GM19240 (cell line): ENCODE measurements at regions not wholly inside any gene's neighbourhood (a gene's known extent, or its start where the extent isn't known, plus 50 kb on each side); places are given as distances from the start of the nearest gene placed in this dataset.

Source experiments
- DNase-seq: peaks from one replicate; pipeline ENCODE4 v3.0.0; 2011; ENCODE audit warnings: low spot score; ENCODE audit not compliant: insufficient read length

DNA sequence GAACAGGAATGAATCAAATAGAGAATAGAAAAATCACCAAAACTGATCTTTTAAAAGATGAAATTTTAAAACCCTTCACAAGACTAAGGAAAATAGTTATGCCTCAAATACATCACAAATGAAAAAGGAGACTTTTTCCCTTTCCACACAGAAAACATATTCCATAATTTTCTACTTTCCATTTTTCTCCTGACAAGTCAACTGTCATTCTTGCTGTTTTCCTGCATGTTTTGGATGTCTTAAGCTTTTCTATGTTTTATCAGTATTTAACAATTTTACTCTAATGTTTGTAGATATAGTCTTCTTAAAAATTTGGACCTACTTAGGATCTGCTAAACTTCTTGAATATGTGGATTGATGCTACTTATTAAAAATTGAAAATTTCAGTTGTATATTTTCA, 810.8 kb downstream of the OLFM4 start:
- no peak for DNase-seq

DNA sequence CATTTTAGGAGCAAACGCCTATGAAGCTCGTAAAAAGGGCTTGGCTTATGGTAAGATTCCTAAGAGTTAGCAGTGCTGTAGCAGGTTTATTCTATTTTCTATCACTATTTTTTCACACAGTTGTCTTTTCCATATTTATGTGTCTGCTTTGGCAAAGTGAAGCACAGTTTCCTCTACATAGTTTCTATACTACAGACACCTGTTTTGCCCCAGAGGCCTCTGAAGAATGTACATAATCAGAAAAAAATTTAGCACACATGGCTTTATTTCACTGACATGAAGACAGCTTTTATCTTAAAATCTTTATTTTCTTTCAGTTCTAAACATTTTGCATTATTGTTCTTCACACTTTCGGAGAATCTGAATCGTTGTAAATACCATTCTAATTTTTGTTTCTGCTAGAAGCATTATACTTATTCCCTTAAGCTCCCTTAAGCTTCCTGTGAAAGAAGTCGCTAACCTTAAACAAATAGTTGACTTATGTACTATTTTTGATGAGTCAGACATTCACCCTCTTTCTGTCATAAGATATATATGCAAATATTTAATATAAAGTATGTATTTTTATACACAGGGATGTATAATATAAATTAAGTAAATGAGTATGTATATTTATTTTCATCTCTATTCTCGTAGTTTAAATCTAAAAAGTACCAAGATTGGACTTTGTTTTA, 816.0 kb downstream of the OLFM4 start:
- DNase-seq, result no peak

DNA sequence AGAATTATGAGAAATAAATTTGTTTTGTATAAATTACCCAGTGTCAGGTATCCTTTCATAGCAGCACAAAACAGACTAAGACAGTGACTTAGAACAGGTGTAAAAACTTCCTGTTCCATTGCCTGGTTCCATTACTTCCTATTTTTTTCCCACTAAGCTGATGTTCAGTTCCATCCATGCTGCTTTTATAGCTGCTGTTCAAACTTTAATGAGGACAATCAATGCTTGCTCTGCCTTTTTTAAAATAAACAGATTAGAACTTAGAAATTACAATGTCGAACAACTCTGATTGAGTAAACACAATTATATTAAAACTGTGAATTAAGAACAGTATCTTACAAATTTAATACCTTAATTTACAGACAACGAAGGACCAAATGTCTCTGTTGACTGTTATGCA, 818.9 kb downstream of the OLFM4 start:
- no peak for DNase-seq

DNA sequence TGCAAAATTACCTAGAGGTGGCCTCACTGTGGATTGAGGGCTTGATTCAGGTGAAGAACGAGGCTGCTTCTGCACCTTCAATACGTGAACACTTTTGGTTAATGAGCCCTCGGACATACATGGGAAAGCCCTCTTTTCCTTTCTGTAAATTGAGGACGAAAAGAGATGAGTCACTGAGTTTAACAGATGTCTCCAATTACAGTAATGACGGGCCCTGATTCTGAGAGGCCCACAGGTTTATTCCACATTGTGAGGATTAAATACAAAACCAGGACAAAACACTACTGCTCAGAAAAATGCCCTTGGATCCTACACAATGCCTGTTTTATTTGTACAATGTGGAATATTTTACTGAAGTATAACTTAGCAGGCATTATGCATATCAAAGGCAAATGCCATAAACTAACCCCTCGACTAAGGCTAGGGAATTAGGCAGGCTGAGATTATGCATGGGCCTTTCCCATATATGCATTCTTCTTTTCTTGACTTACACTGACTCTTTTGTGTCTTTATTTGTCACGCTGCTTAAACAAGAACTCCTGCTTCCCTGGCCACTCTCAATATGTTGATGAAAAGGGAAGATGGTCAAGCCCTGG, 819.9 kb downstream of the OLFM4 start:
- DNase-seq, result no peak

DNA sequence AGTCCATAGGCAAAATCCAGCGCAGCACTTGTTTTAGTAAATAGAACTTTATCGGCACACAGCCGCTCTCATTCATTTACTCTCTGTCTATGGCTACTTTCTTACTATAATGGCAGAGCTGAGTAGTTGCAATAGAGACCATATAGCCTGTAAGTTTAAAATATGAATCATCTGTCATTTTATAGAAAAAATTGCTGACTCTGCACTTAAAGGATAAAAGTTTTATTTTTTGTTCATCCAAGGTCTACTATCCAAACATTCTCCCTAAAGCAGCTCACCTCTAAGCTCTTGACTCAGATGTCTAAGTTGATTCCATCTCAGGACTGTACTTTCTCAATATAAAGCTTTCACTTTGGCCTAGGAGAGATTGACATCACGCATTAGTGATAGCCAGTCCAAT, 825.7 kb downstream of the OLFM4 start:
- DNase-seq, result no peak

DNA sequence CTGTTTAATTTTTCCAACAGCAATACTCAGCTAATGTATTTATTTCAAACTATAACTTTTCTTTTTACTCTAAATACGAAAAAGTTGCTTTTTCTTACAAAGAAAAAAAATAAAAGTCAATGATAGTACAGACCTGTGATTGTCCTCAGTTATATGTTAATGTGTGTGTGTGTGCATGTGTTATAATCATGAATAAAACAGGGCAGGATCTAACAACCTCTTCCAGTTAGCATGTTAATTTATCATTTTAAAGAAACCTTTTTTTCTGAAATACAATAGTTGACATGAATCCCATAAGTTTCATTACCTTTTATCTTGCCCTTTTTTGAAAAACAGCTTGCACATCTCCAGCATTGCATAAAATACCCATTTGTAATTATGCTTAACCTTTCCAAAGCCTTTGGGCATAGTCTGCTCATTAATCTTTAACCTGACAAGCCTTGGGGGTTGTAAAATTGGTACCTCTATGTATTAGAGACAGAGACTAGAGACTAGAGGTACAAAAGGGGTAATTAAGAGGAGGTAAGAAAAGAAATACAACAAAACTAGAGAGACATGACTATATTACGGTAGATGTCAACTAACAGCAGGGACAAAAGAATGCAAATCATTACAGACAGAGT, 828.1 kb downstream of the OLFM4 start:
- DNase-seq, result no peak

DNA sequence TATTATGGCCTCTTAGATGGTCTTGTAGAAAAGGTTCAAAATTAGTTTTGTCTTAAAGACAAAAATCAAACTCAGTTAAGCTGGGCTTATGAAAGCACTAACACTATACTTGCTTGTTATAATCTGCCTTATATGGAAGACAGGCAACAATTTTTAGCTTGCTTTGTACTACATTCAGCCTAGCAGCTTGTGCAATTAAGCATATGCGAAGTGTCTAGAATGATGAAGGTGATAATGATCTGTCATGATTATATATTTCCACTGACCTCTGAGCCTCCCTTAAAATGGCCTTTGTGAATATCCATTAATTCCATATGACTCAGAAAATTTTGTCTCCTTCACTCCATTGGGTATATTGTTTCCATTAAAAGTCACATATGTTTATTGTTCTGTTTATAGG, 834.9 kb downstream of the OLFM4 start:
- DNase-seq, result no peak

DNA sequence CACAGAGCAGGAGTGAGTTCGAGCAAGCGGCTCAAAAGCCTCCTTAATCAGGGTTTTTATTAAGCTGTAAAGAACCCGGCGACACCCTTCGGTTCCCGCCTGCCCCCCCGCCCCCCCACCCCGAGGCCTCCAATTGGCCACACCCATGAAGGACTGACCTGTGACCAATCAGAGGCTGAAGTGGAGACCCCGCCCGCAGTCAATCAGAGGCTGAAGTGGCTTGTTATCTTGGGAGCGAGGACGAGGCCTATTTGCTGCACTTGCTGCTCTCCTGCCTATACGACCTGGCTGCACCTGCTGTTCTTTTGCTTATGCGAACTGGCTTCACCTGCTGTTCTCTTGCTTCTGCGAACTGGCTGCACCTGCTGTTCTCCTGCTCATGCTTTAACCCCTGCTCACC, 844.9 kb downstream of the OLFM4 start:
- no peak for DNase-seq

DNA sequence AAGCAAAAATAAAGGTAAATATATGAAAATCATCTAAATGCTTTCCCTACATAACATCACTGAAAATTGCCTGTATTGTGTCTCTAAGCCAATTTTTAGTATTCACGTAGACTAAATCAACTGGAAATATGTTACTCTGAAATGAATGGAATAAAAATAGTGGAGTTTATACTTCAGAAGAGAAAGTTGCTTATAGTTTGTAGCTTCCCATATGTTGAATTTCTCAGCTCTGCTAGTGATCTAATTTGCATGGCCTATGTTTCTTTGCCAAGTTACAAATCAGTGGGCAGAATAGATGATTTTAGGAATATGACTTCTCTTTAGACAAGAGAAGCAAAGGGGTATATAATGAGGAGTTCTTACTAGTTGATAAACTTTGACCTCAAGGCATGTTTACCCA, 850.2 kb downstream of the OLFM4 start:
- no peak for DNase-seq

DNA sequence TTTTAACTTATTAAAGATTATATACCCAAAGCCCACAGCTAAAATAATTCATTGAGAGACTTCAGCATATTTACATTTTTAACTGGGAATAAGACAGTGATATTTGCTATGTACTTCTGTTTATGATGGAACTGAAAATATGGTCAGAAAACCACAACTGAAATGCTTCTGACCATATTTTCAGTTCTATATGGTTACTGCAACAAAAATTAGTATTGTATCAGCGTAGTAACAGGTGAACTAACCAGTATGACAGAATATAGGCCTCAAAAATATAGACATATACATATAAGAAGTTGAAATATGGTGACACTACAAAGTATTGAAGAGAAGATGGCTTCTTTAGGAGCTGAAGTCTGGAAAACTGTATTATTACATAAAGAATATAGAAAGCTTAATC, 857.4 kb downstream of the OLFM4 start:
- no peak for DNase-seq

DNA sequence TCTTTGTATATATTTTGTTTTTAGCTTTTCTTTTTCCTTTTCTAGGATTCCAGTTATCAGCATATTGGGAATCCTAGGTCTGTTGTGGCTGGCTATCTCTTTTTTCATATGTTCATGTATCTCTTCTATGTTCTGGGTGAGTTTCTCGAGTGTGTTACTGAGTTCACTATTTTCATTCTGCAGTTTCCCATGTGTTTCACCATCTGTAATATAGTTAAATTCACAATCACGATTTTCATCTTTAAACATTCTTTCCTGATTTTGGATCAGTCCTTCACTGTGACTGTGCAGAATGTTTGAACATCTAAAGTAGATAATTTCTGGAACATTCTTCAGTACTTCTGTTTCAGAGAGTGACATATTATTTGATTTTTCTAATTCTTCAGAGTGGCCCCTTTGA, 862.1 kb downstream of the OLFM4 start:
- DNase-seq, result no peak

DNA sequence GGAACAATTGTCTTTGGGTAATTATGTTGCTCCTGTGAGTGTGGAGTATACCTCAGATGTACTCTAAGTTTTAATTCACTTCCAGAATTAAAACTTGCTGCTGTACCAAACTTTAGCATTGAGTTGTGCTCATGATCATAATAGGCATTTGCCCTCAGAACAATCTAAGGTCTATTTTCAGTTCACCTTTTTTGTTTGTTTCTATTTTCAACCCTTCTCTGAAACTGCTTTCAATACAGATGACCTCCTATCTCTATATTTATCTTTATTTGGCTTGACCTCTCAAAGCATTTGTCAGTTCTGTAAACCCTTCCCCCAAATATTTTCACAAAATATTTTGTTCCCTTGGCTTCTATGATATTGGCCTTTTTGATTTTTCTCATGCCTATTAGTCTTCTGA, 873.0 kb downstream of the OLFM4 start:
- DNase-seq, result no peak

DNA sequence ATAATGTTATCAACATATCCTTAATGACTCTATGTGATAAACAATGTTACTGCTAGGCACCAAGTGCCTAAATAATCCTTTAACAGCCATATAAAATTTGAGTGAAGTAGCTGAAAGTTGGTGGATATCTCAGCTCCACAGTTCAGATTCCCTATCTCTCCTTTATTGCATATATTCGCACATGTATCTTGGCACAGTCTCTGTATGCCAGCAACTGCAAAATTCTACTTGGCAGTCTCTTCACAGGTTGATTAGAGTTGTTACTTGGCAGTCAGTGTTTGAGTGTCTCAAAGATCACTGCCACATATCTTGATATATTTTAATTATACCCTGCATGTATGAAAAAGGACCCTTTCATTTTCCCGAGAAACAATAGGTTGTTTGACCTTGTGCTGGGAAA, 879.3 kb downstream of the OLFM4 start:
- no peak for DNase-seq

DNA sequence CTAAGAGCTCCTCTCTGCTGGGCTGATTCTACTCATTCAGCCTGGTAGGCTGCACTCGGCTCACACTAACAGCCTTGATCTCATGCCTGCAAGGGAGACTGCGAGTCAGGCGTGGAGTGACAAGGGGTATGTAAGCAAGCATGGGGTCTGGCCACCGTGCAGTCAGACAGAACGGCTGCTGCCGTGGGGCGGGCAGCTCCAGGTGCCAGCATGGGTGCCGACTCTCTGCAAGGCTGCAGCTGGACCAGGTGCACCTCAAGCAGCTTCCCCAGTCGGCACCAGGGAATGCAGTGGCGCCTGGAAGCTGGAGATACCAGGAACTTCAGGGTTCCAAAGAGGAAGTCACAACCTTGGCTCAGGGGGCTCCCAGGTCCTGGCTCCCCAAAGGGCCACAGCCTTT, 892.3 kb downstream of the OLFM4 start:
- no peak for DNase-seq

DNA sequence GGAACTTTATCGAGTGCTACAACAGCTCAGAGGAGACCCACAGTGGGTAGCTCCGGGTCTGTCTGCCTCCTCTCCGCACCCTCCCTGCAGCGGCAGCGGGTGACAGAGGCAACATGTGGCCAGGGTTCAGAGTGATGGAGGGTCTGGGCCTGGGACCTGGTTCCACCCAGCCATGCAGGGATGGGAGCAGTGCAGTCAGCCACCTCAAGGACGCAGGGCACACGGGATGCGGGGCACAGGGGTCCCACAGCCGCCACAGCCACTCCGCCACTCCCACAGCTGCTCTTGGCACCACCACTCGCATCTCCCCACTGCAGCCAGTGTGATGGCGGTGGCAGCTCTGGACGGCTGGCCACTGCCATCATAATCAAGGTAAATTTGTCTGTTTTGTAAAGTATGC, 892.9 kb downstream of the OLFM4 start:
- DNase-seq, result no peak

DNA sequence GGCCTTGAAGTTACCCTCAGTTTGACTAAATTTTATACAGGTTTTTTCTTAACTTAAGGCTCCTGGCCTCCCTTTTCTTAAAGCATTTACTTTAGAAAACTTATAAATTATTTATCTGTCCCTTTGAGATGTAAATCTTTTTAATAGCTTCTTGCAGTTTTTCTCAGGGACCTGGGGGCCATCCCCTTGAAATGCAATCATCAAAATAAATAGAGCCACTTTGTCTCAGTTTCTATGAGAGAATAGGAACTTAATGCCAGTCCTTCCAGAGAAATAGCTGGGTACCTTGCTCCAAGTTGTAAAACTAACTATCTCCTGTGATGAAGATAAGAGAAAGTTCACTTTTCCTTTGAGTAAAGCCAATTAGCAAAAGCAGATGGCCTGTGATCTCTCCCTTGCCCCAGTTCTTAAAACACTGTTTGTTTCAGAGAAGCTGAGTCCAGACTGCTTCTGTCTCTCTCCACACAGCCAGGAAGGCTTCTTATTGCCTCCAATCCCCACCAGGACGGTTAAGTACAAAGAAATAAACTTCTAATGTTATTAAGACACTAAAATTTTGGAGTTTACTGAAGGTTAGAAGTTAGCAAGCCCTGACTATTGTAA, 913.1 kb downstream of the OLFM4 start:
- no peak for DNase-seq

DNA sequence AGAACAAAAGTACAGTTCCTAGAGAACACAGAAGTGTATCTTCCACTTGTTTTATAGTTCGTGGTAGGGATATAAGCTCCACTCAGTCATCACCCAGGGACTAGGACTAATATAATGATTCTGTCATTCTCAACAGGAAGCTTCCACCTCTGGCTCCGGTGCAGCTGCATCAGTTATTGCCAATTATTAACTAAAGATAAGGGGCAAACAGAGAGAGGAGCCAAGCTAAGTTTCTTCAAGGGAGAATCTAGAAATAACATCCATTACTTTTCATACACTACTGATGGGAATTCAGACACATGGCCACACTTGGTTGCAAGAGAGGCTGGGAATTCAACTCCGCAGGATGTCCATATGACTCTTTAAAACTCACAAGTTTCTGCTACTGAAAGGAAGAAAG, 917.9 kb downstream of the OLFM4 start:
- no peak for DNase-seq

DNA sequence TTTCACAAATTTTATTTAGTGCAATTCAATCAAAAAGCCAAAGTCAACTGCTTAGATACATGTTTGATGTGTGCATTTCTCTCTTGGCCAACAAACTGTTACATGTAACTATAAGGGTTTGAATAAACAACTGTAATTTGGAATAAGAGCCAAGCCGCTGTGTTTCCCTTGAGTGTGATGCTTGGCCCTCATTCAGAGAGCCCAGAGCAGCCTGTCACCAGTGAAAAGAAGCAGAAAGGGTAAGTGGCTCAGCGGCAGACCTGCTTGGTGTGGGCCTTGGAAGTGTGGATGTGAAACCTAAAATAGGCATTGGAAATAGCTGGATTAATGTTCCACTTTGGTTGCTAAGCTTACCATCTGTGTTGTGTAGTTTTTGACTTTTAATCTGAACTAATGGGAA, 924.6 kb downstream of the OLFM4 start:
- DNase-seq, result no peak
